K562 (cell line): ENCODE measurements at regions not wholly inside any gene's neighbourhood (a gene's known extent, or its start where the extent isn't known, plus 50 kb on each side); places are given as distances from the start of the nearest gene placed in this dataset.

ENCODE experiments used
- ATAC-seq: fragments of 200-7000 bp; cut with Tn5 transposase; 3 replicates; pipeline ENCODE4 v1.9.1; 2020; ENCODE audit warnings: moderate library complexity
- BruUV-seq: library from RNA; stranded (reverse); fragments of 400-500 nt; replicated peaks from 2 replicates; lab custom pipeline; 2021; lab: Mats Ljungman, UMichigan
- CTCF ChIA-PET: fragments of 300-600 bp; formaldehyde crosslinking; extraction: SDS; loops from one replicate; lab custom pipeline; 2021; ENCODE audit warnings: low intra/inter-chr PET ratio; lab: Yijun Ruan, JAX
- POLR2A ChIA-PET: fragments of 300-600, 350-650 bp; sonication (Branson Sonifier 250); formaldehyde crosslinking; extraction: SDS; loops from one replicate; lab custom pipeline; 2021; ENCODE audit warnings: antibody characterized with exemption, inconsistent platforms; lab: Yijun Ruan, JAX
- DNase-seq, 4 experiments: peaks; one replicate each; pipeline versions ENCODE4 v3.0.0 to v3.0.0-alpha.2; 2011 to 2018; ENCODE audit warnings: low spot score in 3 of 4, mixed read lengths in 3 of 4; ENCODE audit errors: extremely low read depth in 1 of 4
- FAIRE-seq: peaks from 2 replicates; lab custom pipeline; 2011; peaks lifted over from hg19 to GRCh38; lab: Jason Lieb, UNC
- H2AFZ ChIP-seq: 2 replicates; pipeline ENCODE4 v1.6.0; 2011; ENCODE audit warnings: low read depth, low read length, control low read depth, inconsistent platforms
- H3K27ac ChIP-seq: fragments of 200-600 bp; 3 replicates; pipeline ENCODE4 v1.8.0; 2011; ENCODE audit warnings: low read depth, mild to moderate bottlenecking, control low read depth, inconsistent platforms, low read length, moderate library complexity, mixed read lengths; ENCODE audit errors: extremely low read depth
- H3K27me3 ChIP-seq, 2 experiments: fragments of 300-600 bp in 1 of 2; 2 replicates in 1 of 2; 3 replicates in 1 of 2; pipeline versions ENCODE4 v1.6.0 to v1.8.0; 2011; ENCODE audit warnings: inconsistent platforms in 2 of 2, low read length in 2 of 2, mild to moderate bottlenecking in 1 of 2, mixed read lengths in 1 of 2, moderate library complexity in 1 of 2; ENCODE audit not compliant: control insufficient read depth in 2 of 2, insufficient read depth in 2 of 2
- H3K36me3 ChIP-seq: fragments of 300-600 bp; 3 replicates; pipeline ENCODE4 v1.8.0; 2011; ENCODE audit warnings: mild to moderate bottlenecking, low read length, inconsistent platforms; ENCODE audit not compliant: control insufficient read depth, insufficient read depth
- H3K4me1 ChIP-seq, 2 experiments: fragments of 200-600 bp in 1 of 2; replicated peaks in 1 of 2; 2 replicates in 1 of 2; 3 replicates in 1 of 2; pipeline versions ENCODE4 v1.5.1 to v1.8.0; 2011; ENCODE audit warnings: inconsistent platforms in 2 of 2, low read length in 2 of 2, mild to moderate bottlenecking in 1 of 2, mixed read lengths in 1 of 2, moderate library complexity in 1 of 2; ENCODE audit not compliant: control insufficient read depth in 2 of 2, insufficient read depth in 2 of 2
- H3K4me2 ChIP-seq: 2 replicates; pipeline ENCODE4 v1.6.1; 2011; ENCODE audit warnings: low read length, control low read depth, inconsistent platforms, mixed read lengths; ENCODE audit not compliant: insufficient read depth
- H3K4me3 ChIP-seq: fragments of 200-600 bp; sonication (generic), shearing (Covaris generic); 2 replicates; pipeline ENCODE4 v1.5.1; 2016; ENCODE audit warnings: control low read depth, inconsistent platforms
- H3K79me2 ChIP-seq: fragments of 200-600 bp; 3 replicates; pipeline ENCODE4 v1.8.0; 2011; ENCODE audit warnings: low read length, inconsistent platforms; ENCODE audit not compliant: control insufficient read depth, insufficient read depth
- H3K9ac ChIP-seq, 2 experiments: 2 replicates each; pipeline versions ENCODE4 v1.6.0 to v1.6.1; 2011; ENCODE audit warnings: low read depth in 2 of 2, low read length in 2 of 2, control low read depth in 1 of 2, inconsistent platforms in 1 of 2, mild to moderate bottlenecking in 1 of 2, mixed read lengths in 1 of 2; ENCODE audit not compliant: insufficient read depth in 1 of 2
- H3K9me1 ChIP-seq: one replicate; pipeline ENCODE4 v1.6.0; 2011; ENCODE audit warnings: inconsistent platforms, mild to moderate bottlenecking, low read length, moderate library complexity; ENCODE audit not compliant: control insufficient read depth, insufficient read depth
- H3K9me3 ChIP-seq: replicated peaks from 2 replicates; pipeline ENCODE4 v1.5.1; 2011; ENCODE audit warnings: low read depth, low read length, inconsistent platforms; ENCODE audit not compliant: control insufficient read depth, insufficient read depth
- H4K20me1 ChIP-seq: replicated peaks from 2 replicates; pipeline ENCODE4 v1.6.1; 2011; ENCODE audit warnings: low read length, inconsistent platforms, mixed read lengths; ENCODE audit not compliant: control insufficient read depth, insufficient read depth
- CBX2 ChIP-seq: fragments of 200-600 bp; sonication (generic); IDR thresholded peaks from one replicate; pipeline ENCODE4 v1.6.1; 2012; ENCODE audit warnings: mild to moderate bottlenecking, low read length, inconsistent platforms; ENCODE audit not compliant: insufficient read depth, poor library complexity, severe bottlenecking
- CBX8 ChIP-seq: fragments of 200-600 bp; sonication (generic); IDR thresholded peaks from 2 replicates; pipeline ENCODE4 v1.6.1; 2012; ENCODE audit warnings: borderline replicate concordance, mixed run types, low read depth, mild to moderate bottlenecking, moderate library complexity, mixed read lengths, low read length, control low read depth, inconsistent platforms; ENCODE audit not compliant: poor library complexity, severe bottlenecking; ENCODE audit errors: extremely low read depth
- YY1 ChIP-seq, 3 experiments: IDR thresholded peaks; 2 replicates each; pipeline ENCODE4 v1.6.1; 2011; ENCODE audit warnings: low read length in 2 of 3, mild to moderate bottlenecking in 2 of 3, moderate library complexity in 2 of 3, borderline replicate concordance in 1 of 3, control low read depth in 1 of 3, low read depth in 1 of 3; ENCODE audit not compliant: insufficient read depth in 3 of 3, insufficient replicate concordance in 2 of 3, control insufficient read depth in 1 of 3, insufficient read length in 1 of 3; ENCODE audit errors: extremely low read depth in 1 of 3
- WGBS: fragments of 100-300 bp; shearing (Covaris generic); methylation state at CpG from one replicate; pipeline ENCODE4 v1.1.6; 2016; ENCODE audit warnings: low coverage, mixed read lengths; ENCODE audit not compliant: insufficient coverage; ENCODE audit errors: missing lambda C conversion rate; 5-methylcytosine and 5-hydroxymethylcytosine counted together
- in situ Hi-C: fragments of 300-500 bp; cut with MboI; formaldehyde crosslinking; loops from 4 replicates; pipeline ENCODE4 v1.15.0; 2018; ENCODE audit warnings: inconsistent platforms, mixed read lengths
- intact Hi-C: fragments of 100-400 bp; cut with micrococcal nuclease; formaldehyde crosslinking; loops from 2 replicates; pipeline ENCODE4 v1.14.2; 2022
- TF ChIP-seq, protein P1 (sequence below): fragments of 450-650 bp; formaldehyde crosslinking; IDR thresholded peaks from 2 replicates; pipeline ENCODE4 v1.4.0; 2020; ENCODE audit warnings: mild to moderate bottlenecking, mixed read lengths

DNA sequence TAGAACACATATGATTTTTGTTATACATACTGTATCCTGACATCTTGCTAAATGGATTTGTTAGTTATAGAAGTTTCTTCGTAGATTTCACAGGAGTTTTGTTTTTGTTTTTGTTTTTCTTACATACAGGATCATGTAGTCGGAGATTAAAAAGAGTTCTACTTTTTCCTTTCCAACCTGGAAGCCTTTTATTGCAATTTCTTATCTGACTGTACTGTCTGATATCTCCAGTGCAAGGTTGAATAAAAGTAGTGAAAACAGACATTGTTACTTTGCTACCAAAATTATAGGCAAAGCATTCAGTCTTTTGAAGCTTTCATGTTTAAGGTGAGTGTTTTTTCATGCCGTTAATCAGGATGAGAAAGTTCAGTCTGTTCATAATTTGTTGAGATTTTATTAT is 117.4 kb upstream of the PRSS3 start:
- intact Hi-C loops, result loop anchor here (5.0 kb wide), 1 partner anchor 44 kb away; no protein-coding TSS in a partner anchor
- Histone ChIP-seq H3K4me3 (no peak overlapping the region), H4K20me1 (no peaks in the 10 kb centered on the region), H3K9me3 (no peaks in the 10 kb centered on the region), H3K27ac (no peak overlapping the region), H2AFZ (no peak overlapping the region), H3K36me3 (no peaks in the 10 kb centered on the region), H3K9ac (no peak overlapping the region), H3K27me3 (no peaks in the 10 kb centered on the region), H3K9me1 (no peaks in the 10 kb centered on the region), H3K79me2 (no peaks in the 10 kb centered on the region), H3K4me1 (peaks cover 0 to 5% of the 10 kb centered on the region in 2 experiments; a peak in 3 of 5 replicates), H3K4me2 (no peak overlapping the region)
- TSS peak; percentile 51 for BruUV-seq
- in situ Hi-C loops, result no loop called here
- TF ChIP-seq YY1 (IDR thresholded peaks at IDR 0.05; ENCODE audit: borderline replicate concordance in 1 of 3, control insufficient read depth in 1 of 3, extremely low read depth in 1 of 3, insufficient read depth in 3 of 3, insufficient read length in 1 of 3, insufficient replicate concordance in 2 of 3, low read depth in 1 of 3, low read length in 2 of 3), result no peak
- TF ChIP-seq CBX2, result peak; percentile 89
- TF ChIP-seq CBX8, result peak; percentile 51
- TF ChIP-seq, protein P1, sequence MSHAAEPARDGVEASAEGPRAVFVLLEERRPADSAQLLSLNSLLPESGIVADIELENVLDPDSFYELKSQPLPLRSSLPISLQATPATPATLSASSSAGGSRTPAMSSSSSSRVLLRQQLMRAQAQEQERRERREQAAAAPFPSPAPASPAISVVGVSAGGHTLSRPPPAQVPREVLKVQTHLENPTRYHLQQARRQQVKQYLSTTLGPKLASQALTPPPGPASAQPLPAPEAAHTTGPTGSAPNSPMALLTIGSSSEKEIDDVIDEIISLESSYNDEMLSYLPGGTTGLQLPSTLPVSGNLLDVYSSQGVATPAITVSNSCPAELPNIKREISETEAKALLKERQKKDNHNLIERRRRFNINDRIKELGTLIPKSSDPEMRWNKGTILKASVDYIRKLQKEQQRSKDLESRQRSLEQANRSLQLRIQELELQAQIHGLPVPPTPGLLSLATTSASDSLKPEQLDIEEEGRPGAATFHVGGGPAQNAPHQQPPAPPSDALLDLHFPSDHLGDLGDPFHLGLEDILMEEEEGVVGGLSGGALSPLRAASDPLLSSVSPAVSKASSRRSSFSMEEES (CRISPR knock-in tag), result no peak
- ChIA-PET POLR2A (interaction anchor here (1.7 kb wide), 1 partner anchor 16 kb away, joined by 5 read pairs; no protein-coding TSS in a partner anchor), CTCF (no interaction called here)
- ATAC-seq (no peak), FAIRE-seq (no peak), DNase-seq (no peak)
- 14% methylated on average over 3 of the region's 3 CpGs for WGBS
